ENCODE measurements at regions not wholly inside any gene's neighbourhood (a gene's known extent, or its start where the extent isn't known, plus 50 kb on each side); places are given as distances from the start of the nearest gene placed in this dataset.

DNA sequence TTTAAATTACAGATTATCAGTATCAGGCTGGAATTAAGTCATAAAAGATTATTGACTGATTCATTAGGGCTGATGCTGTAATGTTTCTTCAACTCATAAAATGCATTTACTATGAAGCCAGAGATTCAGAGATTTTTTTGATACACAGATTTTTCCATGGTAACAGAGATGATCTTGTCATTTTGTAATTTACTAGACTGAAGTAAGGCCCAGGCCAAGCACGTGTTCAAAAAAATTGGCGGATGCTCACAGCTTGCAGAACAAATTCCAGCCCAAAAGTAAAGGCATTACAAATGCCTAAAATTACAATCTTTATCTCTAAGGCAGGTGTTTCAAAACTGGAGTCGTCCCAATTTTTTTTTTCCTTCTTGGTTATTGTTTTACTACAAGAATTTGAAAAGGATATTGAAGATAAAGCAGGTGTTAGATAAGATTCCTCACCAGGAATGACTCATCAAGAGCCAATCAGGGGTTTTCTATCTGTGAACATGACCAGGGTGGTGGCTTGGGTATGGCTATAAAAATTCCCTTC, 78.4 kb upstream of the MEOX2 start:
- no peaks in the 10 kb centered on the region for H3K36me3 ChIP-seq (ENCODE audit: control insufficient read depth, insufficient read depth, low read length)
- H3K27me3 ChIP-seq (ENCODE audit: control insufficient read depth, insufficient read depth, low read length): no peaks in the 10 kb centered on the region
- POLR2A ChIA-PET: no interaction called here
- DNase-seq (ENCODE audit: low read depth, low spot score) (no peak), ATAC-seq (no peak)
- BruUV-seq (replicated peaks): no TSS peak
- CTCF ChIA-PET: no interaction called here
- H3K9me3 ChIP-seq (ENCODE audit: control insufficient read depth, insufficient read depth, low read depth, low read length): no peaks in the 10 kb centered on the region
- intact Hi-C loops (cut with micrococcal nuclease; ENCODE audit: unreplicated experiment) (no loop called here), in situ Hi-C loops (cut with HindIII; ENCODE audit: low pct_unique_long_range_greater_than_20kb, low sequenced_read_pairs) (no loop called here)
- no peak overlapping the region for H3K4me3 ChIP-seq (ENCODE audit: low read depth in 2 of 2, low read length in 2 of 2)
- H3K4me1 ChIP-seq (ENCODE audit: control insufficient read depth, insufficient read depth, low read length): no peaks in the 10 kb centered on the region
- no peak overlapping the region for H3K27ac ChIP-seq (ENCODE audit: low read length)
- TF ChIP-seq, protein P1, sequence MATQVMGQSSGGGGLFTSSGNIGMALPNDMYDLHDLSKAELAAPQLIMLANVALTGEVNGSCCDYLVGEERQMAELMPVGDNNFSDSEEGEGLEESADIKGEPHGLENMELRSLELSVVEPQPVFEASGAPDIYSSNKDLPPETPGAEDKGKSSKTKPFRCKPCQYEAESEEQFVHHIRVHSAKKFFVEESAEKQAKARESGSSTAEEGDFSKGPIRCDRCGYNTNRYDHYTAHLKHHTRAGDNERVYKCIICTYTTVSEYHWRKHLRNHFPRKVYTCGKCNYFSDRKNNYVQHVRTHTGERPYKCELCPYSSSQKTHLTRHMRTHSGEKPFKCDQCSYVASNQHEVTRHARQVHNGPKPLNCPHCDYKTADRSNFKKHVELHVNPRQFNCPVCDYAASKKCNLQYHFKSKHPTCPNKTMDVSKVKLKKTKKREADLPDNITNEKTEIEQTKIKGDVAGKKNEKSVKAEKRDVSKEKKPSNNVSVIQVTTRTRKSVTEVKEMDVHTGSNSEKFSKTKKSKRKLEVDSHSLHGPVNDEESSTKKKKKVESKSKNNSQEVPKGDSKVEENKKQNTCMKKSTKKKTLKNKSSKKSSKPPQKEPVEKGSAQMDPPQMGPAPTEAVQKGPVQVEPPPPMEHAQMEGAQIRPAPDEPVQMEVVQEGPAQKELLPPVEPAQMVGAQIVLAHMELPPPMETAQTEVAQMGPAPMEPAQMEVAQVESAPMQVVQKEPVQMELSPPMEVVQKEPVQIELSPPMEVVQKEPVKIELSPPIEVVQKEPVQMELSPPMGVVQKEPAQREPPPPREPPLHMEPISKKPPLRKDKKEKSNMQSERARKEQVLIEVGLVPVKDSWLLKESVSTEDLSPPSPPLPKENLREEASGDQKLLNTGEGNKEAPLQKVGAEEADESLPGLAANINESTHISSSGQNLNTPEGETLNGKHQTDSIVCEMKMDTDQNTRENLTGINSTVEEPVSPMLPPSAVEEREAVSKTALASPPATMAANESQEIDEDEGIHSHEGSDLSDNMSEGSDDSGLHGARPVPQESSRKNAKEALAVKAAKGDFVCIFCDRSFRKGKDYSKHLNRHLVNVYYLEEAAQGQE (IDR thresholded peaks at IDR 0.05; ENCODE audit: insufficient read depth in 1 of 2, low read depth in 2 of 2, low read length in 1 of 2): no peak
- no peak for TF ChIP-seq POLR2AphosphoS5 (IDR thresholded peaks at IDR 0.05; ENCODE audit: low read depth, low read length)
- no peak for TF ChIP-seq TCF7L2 (IDR thresholded peaks at IDR 0.05; ENCODE audit: low read depth, low read length)
- TF ChIP-seq, protein P2, sequence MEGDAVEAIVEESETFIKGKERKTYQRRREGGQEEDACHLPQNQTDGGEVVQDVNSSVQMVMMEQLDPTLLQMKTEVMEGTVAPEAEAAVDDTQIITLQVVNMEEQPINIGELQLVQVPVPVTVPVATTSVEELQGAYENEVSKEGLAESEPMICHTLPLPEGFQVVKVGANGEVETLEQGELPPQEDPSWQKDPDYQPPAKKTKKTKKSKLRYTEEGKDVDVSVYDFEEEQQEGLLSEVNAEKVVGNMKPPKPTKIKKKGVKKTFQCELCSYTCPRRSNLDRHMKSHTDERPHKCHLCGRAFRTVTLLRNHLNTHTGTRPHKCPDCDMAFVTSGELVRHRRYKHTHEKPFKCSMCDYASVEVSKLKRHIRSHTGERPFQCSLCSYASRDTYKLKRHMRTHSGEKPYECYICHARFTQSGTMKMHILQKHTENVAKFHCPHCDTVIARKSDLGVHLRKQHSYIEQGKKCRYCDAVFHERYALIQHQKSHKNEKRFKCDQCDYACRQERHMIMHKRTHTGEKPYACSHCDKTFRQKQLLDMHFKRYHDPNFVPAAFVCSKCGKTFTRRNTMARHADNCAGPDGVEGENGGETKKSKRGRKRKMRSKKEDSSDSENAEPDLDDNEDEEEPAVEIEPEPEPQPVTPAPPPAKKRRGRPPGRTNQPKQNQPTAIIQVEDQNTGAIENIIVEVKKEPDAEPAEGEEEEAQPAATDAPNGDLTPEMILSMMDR (IDR thresholded peaks at IDR 0.05): no peak
- no peak for TF ChIP-seq SIN3A (IDR thresholded peaks at IDR 0.05; ENCODE audit: borderline replicate concordance, insufficient read depth, low read depth, low read length)

DNA sequence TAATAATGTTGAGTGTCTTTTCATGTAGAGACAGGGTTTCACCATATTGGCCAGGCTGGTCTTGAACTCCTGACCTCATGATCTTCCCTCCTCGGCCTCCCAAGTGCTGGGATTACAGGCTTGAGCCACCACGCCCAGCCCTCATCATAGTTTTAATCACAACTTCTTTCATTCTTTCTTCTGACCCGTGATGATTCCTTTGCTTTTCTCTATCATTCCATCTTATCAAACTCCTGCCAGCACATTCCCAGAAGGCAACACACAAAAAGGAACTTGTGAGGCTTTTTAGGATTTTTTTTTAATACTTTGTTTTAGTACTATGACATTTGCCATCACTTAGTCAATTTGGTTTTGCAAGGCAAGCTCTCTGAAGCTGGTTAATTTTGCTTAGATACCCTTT, 77.5 kb upstream of the MEOX2 start:
- H3K9me3 ChIP-seq (ENCODE audit: control insufficient read depth, insufficient read depth, low read depth, low read length): no peaks in the 10 kb centered on the region; the same call in 1 of the 2 replicates
- no peak overlapping the region for H3K27ac ChIP-seq (ENCODE audit: low read length)
- intact Hi-C loops (cut with micrococcal nuclease; ENCODE audit: unreplicated experiment): no loop called here
- in situ Hi-C loops (cut with HindIII; ENCODE audit: low pct_unique_long_range_greater_than_20kb, low sequenced_read_pairs): no loop called here
- CTCF ChIA-PET: no interaction called here
- H3K36me3 ChIP-seq (ENCODE audit: control insufficient read depth, insufficient read depth, low read length): no peaks in the 10 kb centered on the region
- ATAC-seq: no peak
- POLR2A ChIA-PET: no interaction called here
- H3K4me3 ChIP-seq (ENCODE audit: low read depth in 2 of 2, low read length in 2 of 2): no peak overlapping the region
- BruUV-seq (replicated peaks): no TSS peak
- DNase-seq (ENCODE audit: low read depth, low spot score): no peak
- H3K4me1 ChIP-seq (ENCODE audit: control insufficient read depth, insufficient read depth, low read length): no peaks in the 10 kb centered on the region
- TF ChIP-seq, protein P1 (IDR thresholded peaks at IDR 0.05; ENCODE audit: insufficient read depth in 1 of 2, low read depth in 2 of 2, low read length in 1 of 2): no peak
- no peak for TF ChIP-seq SIN3A (IDR thresholded peaks at IDR 0.05; ENCODE audit: borderline replicate concordance, insufficient read depth, low read depth, low read length)
- no peak for TF ChIP-seq TCF7L2 (IDR thresholded peaks at IDR 0.05; ENCODE audit: low read depth, low read length)
- TF ChIP-seq, protein P2 (IDR thresholded peaks at IDR 0.05): no peak
- TF ChIP-seq POLR2AphosphoS5 (IDR thresholded peaks at IDR 0.05; ENCODE audit: low read depth, low read length): no peak
- H3K27me3 ChIP-seq (ENCODE audit: control insufficient read depth, insufficient read depth, low read length): no peaks in the 10 kb centered on the region

All from Panc1 (cell line).